ENCODE measurements at regions not wholly inside any gene's neighbourhood (a gene's known extent, or its start where the extent isn't known, plus 50 kb on each side); places are given as distances from the start of the nearest gene placed in this dataset.

DNA sequence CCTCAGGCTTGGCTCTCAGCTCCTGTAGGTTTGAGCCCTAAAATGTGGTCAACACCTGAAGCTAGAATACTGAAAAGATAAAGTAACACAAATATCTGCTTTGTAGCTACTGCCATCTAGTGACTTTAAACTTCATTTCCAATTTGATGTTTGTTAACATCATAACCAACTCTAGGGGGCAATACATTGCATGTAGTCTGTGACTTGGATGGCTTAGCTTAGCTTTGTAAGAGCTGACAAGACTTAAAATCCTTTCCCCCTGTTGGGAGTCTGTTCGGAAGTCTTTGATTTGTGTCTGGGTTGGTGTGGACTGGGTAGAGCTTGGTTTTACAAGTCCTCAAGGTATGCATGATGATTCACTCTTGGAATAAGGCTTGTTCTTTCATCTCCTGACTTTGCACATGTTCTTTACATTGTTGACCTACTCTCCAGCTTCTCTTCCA lies 51.7 kb downstream of the SCN11A start:
- DNase-seq (ENCODE audit: low read depth), result peak; percentile 58

DNA sequence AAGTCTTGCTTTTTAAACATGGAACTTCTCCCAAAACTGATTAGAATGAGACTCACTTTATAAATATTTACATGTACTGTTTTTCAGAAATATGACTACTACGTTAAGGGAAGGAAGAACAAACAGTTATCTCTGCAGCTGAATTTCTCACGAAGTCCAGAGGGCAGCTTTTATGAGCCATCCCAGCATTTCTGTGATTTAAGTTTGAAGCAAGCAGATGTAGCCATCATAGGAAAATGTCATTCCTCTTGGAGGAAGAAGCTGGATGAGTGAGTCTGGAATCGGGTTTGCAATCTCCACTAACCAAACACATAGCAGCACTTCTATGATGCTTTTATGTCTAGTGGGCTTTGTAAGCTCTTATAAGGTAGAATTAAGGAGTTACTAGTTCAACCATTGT lies 53.7 kb downstream of the SCN11A start:
- DNase-seq (ENCODE audit: low read depth), result no peak

DNA sequence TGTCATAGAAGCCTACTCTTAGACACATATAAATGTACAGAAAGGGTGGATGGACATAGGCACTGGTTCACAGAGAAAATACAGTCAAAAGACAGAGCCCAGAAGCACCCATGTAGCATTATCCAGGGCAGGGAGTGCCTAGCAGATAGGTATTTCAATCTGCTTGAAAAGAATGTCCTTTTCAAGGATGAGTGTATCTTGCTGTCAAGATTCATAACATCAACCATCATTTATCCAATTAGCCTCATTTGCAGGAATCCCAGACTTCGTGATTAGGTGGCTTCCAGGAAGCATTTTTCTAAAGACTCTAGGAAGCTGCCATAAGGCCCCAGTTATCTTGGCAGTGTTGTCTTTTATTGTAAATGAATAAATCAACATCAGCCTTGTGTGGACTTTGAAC lies 55.6 kb downstream of the SCN11A start:
- no peak for DNase-seq (ENCODE audit: low read depth)

DNA sequence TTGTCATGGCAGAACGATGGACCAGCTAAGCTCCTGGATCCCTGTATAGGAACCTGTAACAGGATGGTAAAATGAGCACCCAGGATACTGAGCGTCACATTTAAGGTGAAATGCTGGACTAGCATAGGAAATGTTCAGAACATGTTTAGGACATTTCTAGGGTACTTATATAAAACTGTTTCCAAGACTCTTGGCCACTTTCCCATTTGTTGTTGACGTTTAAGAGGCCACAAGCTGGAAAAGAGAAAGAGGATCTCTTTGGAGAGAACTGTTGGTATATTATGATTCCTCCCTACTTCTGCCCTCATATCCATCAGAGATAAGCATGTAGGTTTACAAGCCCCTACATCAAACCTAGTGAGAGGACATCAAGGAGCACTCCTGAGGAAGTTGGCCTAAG lies 57.5 kb downstream of the SCN11A start:
- DNase-seq (ENCODE audit: low read depth), result no peak

DNA sequence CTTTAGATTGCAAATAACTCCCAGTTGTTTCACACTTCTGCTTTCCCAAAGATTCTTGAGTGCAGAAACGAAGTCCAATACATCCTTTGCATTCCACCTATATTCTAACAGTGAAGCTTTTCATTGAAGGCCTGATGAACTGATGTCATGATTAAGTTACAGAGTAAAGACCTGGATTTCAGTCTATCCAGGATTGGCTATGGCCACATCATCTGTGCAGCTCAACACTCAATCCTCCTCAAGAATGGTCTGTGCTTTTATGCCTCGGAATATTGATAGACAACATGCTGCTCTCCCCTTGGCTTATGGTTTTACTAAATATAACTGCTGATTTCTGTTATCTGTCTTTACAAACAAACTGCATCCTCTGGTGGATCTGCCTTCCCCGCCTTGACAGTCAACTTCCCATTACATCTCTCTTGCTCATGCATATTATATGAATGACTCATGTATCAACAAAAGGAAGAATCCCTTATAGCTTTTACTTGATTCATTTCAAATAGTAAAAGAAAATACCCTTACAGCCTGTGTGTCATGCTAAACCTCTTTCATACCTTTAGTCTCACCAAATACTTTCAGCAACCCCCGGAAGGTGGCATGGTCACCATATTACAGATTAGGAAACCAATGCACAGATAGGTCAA lies 59.5 kb downstream of the SCN11A start:
- DNase-seq (ENCODE audit: low read depth), result peak; percentile 67

DNA sequence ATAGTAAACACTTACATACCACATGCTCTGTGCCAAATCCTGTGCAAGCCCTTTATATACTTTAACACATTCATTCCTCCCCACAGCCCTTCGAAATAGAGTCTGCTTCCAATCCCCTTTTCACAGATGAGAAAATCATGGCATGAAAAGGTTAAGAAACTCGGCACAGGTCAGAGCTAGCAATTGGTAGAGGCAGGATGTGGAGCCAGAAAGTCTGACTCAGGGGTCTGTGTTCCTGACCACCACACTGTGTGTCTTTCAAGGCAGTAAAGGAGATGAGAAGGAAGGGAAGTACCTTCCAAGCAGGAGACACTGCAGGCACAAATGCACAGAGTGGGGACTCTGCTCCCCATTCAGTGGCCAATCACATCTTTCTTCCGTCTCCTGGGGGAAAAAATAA lies 61.1 kb downstream of the SCN11A start:
- DNase-seq (ENCODE audit: low read depth), result no peak

DNA sequence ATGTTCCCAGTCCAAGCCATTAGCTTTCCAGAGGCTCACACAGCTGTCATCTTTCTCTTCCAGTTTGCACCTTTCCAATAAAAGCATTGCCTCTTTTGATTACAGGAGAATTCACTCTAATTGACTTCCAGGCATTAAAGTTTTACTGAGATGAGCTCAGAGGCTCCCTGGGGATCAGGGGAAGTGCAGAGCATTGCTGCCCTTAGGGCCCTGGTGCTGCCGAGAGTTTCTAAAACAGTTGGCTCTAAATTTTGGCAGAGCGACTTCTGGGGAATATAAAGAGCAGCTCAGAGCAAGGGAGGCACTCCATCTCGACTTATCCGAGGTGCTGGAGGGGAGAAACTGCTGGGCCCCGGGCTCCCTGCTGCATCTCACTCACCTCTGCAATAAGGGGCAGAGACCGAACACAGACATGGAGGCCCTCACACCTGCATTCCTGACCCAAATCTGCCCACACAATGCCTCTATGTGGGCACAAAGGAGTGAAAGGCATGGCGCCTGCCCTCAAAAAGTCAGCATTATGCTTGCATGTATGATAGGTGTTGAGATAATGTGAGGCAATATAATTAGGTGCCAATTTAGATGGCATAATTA lies 61.7 kb downstream of the SCN11A start:
- DNase-seq (ENCODE audit: low read depth), result no peak

DNA sequence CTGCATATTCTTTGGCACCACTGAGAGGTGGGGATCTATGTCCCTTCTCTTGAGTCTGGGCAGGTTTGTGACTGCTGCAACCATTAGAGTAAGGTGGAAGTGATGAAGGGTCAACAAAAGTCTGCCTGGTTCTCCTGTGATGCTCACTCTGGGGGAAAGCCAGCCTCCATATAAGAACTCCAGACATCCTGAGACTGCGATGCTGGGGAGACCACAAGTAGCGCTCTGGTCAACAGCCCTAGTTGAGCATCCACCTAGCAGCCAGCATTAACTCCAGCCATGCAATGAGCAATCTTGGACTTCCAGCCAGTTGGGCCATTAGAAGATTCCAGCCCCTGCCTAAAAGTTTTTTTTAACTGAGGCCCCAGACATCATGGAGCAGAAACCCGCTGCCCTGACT lies 62.8 kb downstream of the SCN11A start:
- no peak for DNase-seq (ENCODE audit: low read depth)

DNA sequence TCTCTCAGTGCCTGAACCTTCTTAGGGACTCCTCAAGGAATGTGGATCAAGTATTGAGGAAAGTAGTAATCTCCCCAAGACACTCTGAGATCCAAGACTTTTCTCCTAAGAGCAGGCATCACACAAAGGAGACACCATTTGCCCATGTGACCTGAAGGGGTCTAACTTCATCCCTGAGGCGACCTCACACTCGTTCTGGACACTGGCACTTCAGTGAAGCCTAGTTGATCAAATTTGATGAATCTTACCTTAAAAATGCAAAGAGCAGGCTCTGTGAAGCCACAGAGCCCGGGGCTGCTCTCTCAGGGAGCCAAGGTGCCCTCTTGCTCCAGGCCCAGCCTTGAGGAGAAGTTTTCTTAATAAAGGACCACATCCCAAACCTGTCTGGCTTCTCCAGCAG lies 64.3 kb downstream of the SCN11A start:
- DNase-seq (ENCODE audit: low read depth), result no peak

DNA sequence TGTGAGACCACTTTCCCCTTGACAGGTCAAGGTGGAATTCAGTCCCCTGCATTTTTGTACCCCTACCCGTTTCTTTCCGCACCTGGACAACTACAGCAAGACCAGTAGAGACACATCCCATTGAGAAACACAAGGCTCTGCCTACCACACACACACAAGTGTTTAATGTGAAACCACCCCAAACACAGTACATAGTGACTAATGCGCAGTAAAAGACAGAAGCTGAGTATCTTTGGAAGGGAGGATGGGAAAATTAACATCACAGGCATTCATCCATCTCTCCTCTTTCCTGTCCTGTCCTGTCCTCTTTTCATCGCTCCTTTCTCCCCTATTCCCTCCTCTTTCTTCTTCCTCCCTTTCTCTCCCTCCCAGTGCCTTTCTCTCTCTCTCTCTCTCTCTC lies 64.8 kb downstream of the SCN11A start:
- peak; percentile 15 for DNase-seq (ENCODE audit: low read depth)

DNA sequence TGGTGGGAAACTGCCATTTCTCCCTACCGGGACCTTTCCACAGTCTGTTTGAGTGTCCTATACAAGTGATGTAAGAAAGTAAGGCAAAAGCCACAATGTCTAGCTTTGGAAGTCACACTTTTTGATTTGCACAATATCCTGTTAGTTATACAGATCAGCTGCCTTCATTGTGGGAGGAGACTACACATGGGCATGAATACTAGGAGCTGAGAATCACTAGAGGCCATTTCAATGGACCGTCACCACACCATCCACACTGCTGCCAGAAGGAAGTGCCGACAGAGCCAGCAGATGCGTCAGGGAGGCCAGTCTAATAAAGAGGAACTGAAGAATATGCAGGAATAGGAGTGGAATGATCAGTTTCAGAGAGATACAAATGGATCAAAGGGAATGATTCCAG lies 65.8 kb downstream of the SCN11A start:
- no peak for DNase-seq (ENCODE audit: low read depth)

DNA sequence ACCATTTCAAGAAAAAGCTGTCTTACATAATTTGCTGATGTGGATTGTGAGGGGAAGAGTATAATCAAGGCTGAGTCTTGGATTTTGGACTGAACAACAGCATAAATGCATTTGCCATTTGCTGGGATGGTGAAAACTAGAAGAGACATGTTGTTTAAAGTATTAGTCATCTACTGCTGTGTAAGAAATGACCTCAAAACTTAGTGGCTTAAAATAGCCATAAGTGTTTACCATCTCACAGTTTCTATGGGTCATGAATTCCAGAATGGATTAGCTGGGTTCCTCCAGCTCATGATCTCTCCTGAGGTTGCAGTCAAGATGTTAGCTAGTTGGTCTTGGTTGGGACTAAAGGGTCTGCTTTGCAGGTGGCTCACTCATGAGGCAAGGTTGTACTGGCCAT lies 66.2 kb downstream of the SCN11A start:
- DNase-seq (ENCODE audit: low read depth), result peak; percentile 30

DNA sequence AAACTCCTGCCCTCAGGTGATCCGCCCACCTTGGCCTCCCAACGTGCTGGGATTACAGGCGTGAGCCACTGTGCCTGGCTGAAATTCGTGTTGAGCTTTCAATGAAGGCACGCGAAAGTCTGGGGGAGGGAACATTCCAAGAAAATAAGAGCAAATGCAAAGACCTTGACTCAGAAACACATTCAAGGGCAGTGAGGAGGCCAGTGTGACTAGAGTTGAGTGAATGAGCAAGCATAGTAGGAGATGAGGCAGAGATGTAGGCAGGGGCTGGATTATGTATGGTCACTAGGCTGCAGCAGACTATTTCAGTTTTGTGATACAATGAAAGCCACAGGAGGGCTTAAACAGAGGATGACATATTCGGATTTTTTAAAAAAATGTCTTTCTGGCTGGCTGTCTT lies 67.0 kb downstream of the SCN11A start:
- no peak for DNase-seq (ENCODE audit: low read depth)

DNA sequence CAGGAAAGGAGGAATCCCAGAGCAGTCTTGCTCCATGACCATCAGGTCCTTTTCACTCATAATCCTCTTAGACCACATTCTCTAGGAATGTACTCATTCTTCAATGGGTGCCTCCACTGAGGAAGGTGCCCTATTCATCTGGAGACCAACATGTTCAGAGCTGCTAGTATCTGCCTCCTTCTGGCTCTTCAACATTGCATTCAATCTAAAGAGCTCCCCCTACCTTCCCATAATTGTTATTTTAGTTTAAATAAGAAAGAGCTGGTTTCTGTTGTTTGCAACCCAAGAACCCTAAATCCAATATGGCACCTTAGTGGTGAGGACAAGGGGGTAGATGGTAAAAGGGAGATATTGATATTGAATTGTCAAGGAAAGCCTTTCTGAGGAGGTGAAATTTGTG lies 67.6 kb downstream of the SCN11A start:
- DNase-seq (ENCODE audit: low read depth), result no peak

DNA sequence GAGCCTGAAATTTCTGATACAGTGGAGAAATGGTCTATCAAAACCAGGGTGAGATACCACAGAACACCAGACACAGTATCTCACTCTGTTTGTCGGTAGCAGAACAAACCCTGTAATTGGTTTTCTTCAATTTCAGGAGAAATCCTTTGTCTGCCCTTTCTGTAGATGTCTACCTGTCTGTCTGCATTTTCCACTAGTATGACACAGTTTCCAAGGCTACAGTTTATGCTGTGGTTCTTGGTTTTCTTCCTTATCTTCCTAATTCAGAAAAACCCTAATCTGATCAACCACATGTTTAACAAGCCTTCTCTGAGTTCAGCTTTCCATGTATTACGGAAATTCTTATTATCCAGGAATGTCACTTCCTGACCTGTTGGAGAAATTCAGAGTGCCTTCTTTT lies 70.8 kb downstream of the SCN11A start:
- DNase-seq (ENCODE audit: low read depth), result no peak

DNA sequence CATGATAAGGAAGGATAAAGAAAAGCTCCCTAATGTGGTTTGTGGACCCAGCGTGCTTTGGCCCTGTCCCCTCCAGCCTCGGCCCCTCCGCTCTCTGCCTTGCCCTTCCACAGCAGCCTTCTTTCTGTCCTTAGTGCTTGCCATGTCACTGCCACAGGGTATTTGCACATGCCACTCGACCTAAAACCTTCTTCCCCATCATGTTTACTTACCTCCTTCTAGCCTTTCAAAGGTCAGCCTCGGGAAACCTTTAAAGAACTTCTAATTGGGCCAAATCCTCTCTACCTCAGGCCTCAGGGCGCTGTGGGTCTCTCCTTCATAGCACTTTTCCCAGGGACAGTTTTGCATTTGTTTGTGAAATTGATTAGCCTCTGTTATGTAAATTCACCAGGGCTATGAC lies 73.0 kb downstream of the SCN11A start:
- DNase-seq (ENCODE audit: low read depth), result no peak

DNA sequence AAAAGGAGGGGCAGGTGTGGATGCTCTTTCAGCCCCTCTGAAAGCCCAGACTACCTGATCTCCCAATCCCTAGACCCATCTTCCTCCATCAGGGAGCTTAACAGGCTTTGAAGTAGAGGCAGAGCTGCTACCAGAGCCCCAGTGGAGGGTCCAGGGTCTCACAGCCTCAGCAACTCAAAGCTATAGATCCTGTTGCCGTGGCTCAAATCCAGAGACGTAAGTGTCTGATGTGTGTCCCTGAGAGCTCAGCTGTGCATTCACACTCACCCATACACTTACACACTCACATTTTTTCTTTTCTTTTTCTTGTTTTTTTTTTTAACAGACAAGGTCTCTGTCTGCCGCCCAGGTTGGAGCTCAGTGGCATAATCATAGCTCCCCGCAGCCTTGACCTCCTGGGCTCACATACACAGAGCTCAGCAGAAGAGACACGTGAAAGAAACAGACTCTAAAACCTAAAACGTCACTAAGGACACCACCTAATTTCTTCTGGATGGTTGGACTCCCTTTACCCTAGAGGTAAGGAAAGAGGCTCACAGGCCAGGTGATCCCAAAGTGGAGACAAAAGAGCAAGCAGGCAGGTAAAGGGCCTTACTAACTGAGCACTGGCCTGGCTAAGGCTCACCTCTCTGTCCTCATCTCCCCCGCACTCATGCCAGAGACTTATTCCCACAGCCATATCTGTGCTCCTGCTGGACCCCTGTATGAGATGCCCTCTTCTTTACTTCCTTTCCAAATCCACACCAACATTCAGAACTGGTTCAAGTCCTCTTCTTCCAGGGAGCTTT lies 80.7 kb downstream of the SCN11A start:
- DNase-seq (ENCODE audit: low read depth), result no peak

DNA sequence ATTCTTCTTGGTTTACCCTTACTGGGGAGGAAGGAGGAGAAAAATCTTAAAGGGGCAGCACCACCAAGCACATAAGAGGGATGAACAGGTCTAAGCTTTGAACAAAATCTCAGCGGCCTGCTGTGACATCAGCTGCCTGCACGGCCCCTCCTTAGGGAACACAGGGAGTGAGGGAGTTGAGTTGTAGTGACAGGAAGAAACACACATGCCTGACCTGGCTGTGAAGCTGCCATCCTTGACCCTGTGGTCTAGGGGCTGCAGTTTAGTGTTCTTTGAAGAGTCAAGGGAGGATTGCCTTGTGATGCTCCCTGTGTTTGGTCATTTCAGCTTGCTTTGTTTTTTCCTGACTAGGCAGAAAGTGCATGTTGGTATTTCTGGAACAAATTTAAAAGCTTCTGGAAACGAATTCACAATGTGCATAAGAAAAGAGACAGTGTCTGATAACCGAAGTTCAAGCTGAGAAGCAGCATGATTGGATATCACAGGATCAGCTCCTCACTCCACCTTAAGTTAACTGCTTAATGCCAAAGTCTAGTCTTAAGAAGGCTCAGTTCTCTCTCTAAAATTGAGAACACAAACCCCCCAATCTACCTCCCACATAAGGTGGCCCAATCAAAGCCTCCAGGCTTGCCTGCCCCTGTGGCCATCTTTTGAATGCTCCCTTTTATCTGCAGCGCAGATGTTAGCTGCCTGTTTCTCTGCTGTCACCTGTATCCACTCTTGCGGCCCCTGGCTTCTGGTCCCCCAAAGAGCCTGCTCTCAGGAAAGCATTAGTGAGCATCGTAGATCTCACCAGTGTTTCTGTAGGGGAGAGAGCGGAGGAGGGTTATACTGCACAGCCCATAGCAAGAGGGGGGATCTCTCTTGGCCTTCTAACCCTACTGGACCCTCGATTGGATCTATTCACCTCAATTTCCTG lies 82.2 kb downstream of the SCN11A start:
- no peak for DNase-seq (ENCODE audit: low read depth)

DNA sequence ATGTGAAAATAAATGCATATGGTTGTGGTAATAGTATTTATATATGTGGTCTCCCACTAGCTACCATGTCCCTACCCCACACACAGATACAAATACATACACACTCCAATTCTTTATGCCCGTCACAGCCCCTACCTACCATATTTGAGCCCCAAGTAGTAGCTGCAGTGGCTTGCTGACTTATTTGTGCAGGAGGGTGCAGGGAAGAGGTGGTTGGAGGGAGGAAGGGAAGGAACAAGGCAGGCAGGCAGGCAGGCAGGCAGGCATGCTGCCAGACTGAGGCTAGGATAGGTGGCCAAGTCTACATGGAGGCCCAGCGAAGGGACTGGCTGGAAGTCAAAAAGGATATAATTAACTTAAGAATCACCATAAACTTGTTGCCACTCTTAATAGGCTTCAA lies 82.9 kb downstream of the SCN11A start:
- no peak for DNase-seq (ENCODE audit: low read depth)

DNA sequence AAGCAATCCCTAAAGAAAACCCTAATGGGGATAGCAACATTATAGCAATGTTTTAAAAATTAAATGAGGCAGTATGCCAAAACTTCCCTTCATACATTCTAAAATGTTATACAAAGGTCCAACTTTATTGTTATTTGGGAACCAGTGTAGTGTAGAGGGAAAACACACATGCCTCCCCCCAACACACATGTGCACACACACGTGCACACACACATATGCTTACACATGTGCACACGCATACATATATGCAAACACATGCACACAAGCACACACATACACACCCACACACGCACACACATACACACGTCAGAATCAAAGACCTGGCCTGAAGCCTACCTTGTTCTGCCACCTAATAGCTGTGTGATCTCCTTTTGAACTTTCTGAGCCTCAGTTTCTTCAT lies 83.3 kb downstream of the SCN11A start:
- no peak for DNase-seq (ENCODE audit: low read depth)

DNA sequence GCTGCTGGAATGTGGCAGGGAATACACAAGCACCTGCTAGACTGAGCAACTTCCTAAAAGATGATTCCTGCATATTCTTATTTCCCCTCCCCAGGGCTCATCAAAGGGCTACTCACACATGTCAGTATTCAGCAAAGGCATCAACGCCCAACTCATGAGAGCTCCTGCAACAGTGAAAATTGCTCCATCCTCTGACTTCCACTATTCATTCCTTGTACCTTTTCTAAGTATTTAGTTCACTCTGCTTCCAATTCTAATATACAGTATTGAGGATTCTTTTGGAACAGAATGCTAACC lies 84.1 kb downstream of the SCN11A start:
- DNase-seq (ENCODE audit: low read depth), result no peak
